IMR-90 (cell line): ENCODE measurements at regions not wholly inside any gene's neighbourhood (a gene's known extent, or its start where the extent isn't known, plus 50 kb on each side); places are given as distances from the start of the nearest gene placed in this dataset.

Experiments used
- ATAC-seq: fragments of 200-7000 bp; cut with Tn5 transposase; 2 replicates; pipeline ENCODE4 v1.9.1; 2020; ENCODE audit warnings: low read depth, mild to moderate bottlenecking, moderate library complexity
- BruUV-seq: library from RNA; stranded (reverse); fragments of 400-500 nt; replicated peaks from 2 replicates; lab custom pipeline; 2021; lab: Mats Ljungman, UMichigan
- CTCF ChIA-PET: fragments of 300-600 bp; formaldehyde crosslinking; extraction: SDS; loops from one replicate; lab custom pipeline; 2021; ENCODE audit warnings: antibody characterized with exemption; lab: Yijun Ruan, JAX
- POLR2A ChIA-PET: fragments of 300-600 bp; sonication (Branson Sonifier 250); formaldehyde crosslinking; loops from one replicate; lab custom pipeline; 2022; ENCODE audit warnings: antibody characterized with exemption; ENCODE audit not compliant: unreplicated experiment; lab: Charles Lee
- DNase-seq: peaks from one replicate; pipeline ENCODE4 v3.0.0; 2013
- H2AFZ ChIP-seq: replicated peaks from 2 replicates; pipeline ENCODE3; 2013; ENCODE audit warnings: low read length, mild to moderate bottlenecking; ENCODE audit not compliant: poor library complexity
- H2AK5ac ChIP-seq: 2 replicates; pipeline ENCODE4 v1.6.1; 2013; ENCODE audit warnings: low read depth, low read length, inconsistent platforms
- H2AK9ac ChIP-seq: replicated peaks from 2 replicates; pipeline ENCODE3; 2013; ENCODE audit warnings: mild to moderate bottlenecking, low read depth, low read length, moderate library complexity; ENCODE audit not compliant: poor library complexity
- H2BK120ac ChIP-seq: 2 replicates; pipeline ENCODE4 v1.6.1; 2013; ENCODE audit warnings: low read depth, low read length, inconsistent platforms
- H2BK15ac ChIP-seq: 3 replicates; pipeline ENCODE4 v1.6.1; 2013; ENCODE audit warnings: low read depth, low read length, inconsistent platforms
- H2BK20ac ChIP-seq: 2 replicates; pipeline ENCODE4 v1.6.1; 2013; ENCODE audit warnings: low read depth, mild to moderate bottlenecking, inconsistent platforms, low read length, moderate library complexity
- H2BK5ac ChIP-seq: 2 replicates; pipeline ENCODE4 v1.6.1; 2013; ENCODE audit warnings: mild to moderate bottlenecking, low read depth, low read length, inconsistent platforms; ENCODE audit not compliant: poor library complexity, severe bottlenecking
- H3K14ac ChIP-seq: replicated peaks from 2 replicates; pipeline ENCODE4 v1.6.1; 2013; ENCODE audit warnings: low read depth, low read length, inconsistent platforms
- H3K18ac ChIP-seq: 2 replicates; pipeline ENCODE4 v1.6.1; 2013; ENCODE audit warnings: low read depth, low read length, control low read depth
- H3K23ac ChIP-seq: 2 replicates; pipeline ENCODE4 v1.6.1; 2013; ENCODE audit warnings: low read depth, low read length, inconsistent platforms
- H3K27ac ChIP-seq: 2 replicates; pipeline ENCODE4 v1.5.1; 2013; ENCODE audit warnings: mild to moderate bottlenecking, control low read depth, low read length; ENCODE audit not compliant: insufficient read depth
- H3K27me3 ChIP-seq: 2 replicates; pipeline ENCODE4 v1.6.1; 2013; ENCODE audit warnings: low read length; ENCODE audit not compliant: control insufficient read depth, insufficient read depth
- H3K36me3 ChIP-seq: 2 replicates; pipeline ENCODE4 v1.6.1; 2013; ENCODE audit warnings: low read length, mixed read lengths; ENCODE audit not compliant: control insufficient read depth, insufficient read depth
- H3K4ac ChIP-seq: 2 replicates; pipeline ENCODE4 v1.6.1; 2013; ENCODE audit warnings: low read depth, low read length, inconsistent platforms
- H3K4me1 ChIP-seq: 2 replicates; pipeline ENCODE4 v1.6.1; 2013; ENCODE audit warnings: low read length, mixed read lengths; ENCODE audit not compliant: control insufficient read depth, insufficient read depth
- H3K4me2 ChIP-seq: 2 replicates; pipeline ENCODE4 v1.6.1; 2013; ENCODE audit warnings: low read depth, mild to moderate bottlenecking, control low read depth, low read length, moderate library complexity
- H3K4me3 ChIP-seq: 2 replicates; pipeline ENCODE4 v1.5.1; 2013; ENCODE audit warnings: low read depth, mild to moderate bottlenecking, control low read depth, low read length, moderate library complexity; ENCODE audit not compliant: insufficient read depth
- H3K56ac ChIP-seq: 2 replicates; pipeline ENCODE4 v1.6.1; 2013; ENCODE audit warnings: low read length, inconsistent platforms; ENCODE audit not compliant: insufficient read depth; ENCODE audit errors: extremely low read depth
- H3K79me1 ChIP-seq, 2 experiments: 2 replicates each; pipeline ENCODE4 v1.6.1; 2013; ENCODE audit warnings: low read length in 2 of 2, inconsistent platforms in 1 of 2, low read depth in 1 of 2
- H3K9ac ChIP-seq: 2 replicates; pipeline ENCODE4 v1.6.1; 2013; ENCODE audit warnings: low read depth, low read length, control low read depth
- H3K9me1 ChIP-seq: 2 replicates; pipeline ENCODE4 v1.6.1; 2013; ENCODE audit warnings: low read length, inconsistent platforms; ENCODE audit not compliant: insufficient read depth
- H3K9me3 ChIP-seq: 2 replicates; pipeline ENCODE4 v1.6.1; 2013; ENCODE audit warnings: low read length; ENCODE audit not compliant: control insufficient read depth, insufficient read depth
- H4K20me1 ChIP-seq: 2 replicates; pipeline ENCODE4 v1.6.1; 2013; ENCODE audit warnings: low read length, inconsistent platforms; ENCODE audit not compliant: insufficient read depth
- H4K5ac ChIP-seq: 2 replicates; pipeline ENCODE4 v1.6.1; 2013; ENCODE audit warnings: mild to moderate bottlenecking, low read depth, low read length, control low read depth
- H4K8ac ChIP-seq, 2 experiments: 2 replicates each; pipeline ENCODE4 v1.6.1; 2013; ENCODE audit warnings: low read depth in 2 of 2, low read length in 2 of 2, control low read depth in 1 of 2, inconsistent platforms in 1 of 2
- H4K91ac ChIP-seq: 2 replicates; pipeline ENCODE4 v1.6.1; 2013; ENCODE audit warnings: low read depth, low read length, inconsistent platforms; ENCODE audit not compliant: insufficient read depth
- MXI1 ChIP-seq: IDR thresholded peaks from 2 replicates; pipeline ENCODE4 v1.6.1; 2012; ENCODE audit warnings: low read depth, mild to moderate bottlenecking, low read length, moderate library complexity, borderline replicate concordance
- WGBS, 2 experiments: methylation state at CpG; one replicate each; pipeline versions ENCODE4 v1.1.5 to v1.1.7; 2013; ENCODE audit warnings: missing lambda C conversion rate in 2 of 2; ENCODE audit not compliant: insufficient read length in 1 of 2; ENCODE audit errors: extremely low coverage in 2 of 2; 5-methylcytosine and 5-hydroxymethylcytosine counted together
- dilution Hi-C: fragments of 300-500 bp; cut with HindIII; formaldehyde crosslinking; loops from one replicate; pipeline ENCODE4 v1.14.3; 2018; ENCODE audit warnings: low sequenced_read_pairs; ENCODE audit not compliant: unreplicated experiment
- in situ Hi-C: fragments of 300-500 bp; cut with MboI; formaldehyde crosslinking; loops from 3 replicates; pipeline ENCODE4 v1.14.3; 2019; ENCODE audit warnings: low sequenced_read_pairs, inconsistent platforms, mixed read lengths
- intact Hi-C: fragments of 100-400 bp; cut with micrococcal nuclease; formaldehyde crosslinking; loops from 2 replicates; pipeline ENCODE4 v1.10.0; 2022

GRCh38 chr2:82803307-82803706 is 1655.8 kb downstream of the SUCLG1 start:
- Histone ChIP-seq H3K4ac (no peak overlapping the region), H4K8ac (no peak overlapping the region), H3K36me3 (no peaks in the 10 kb centered on the region), H2BK120ac (no peak overlapping the region), H2AK5ac (no peak overlapping the region), H3K14ac (no peak overlapping the region), H3K27me3 (no peaks in the 10 kb centered on the region), H3K18ac (no peak overlapping the region), H3K27ac (no peak overlapping the region), H3K56ac (no peak overlapping the region), H3K9me1 (no peaks in the 10 kb centered on the region), H2BK5ac (no peak overlapping the region), H3K9me3 (peaks cover 2% of the 10 kb centered on the region), H3K79me1 (no peaks in the 10 kb centered on the region), H4K20me1 (no peaks in the 10 kb centered on the region), H3K9ac (no peak overlapping the region), H3K23ac (no peak overlapping the region), H3K4me2 (no peak overlapping the region), H2AFZ (no peak overlapping the region), H2AK9ac (no peak overlapping the region), H3K4me1 (no peaks in the 10 kb centered on the region), H2BK20ac (no peak overlapping the region), H4K91ac (no peak overlapping the region), H3K4me3 (no peak overlapping the region), H2BK15ac (no peak overlapping the region), H4K5ac (no peak overlapping the region)
- DNase-seq (no peak), ATAC-seq (no peak)
- intact Hi-C loops = no loop called here
- TF ChIP-seq MXI1 = no peak
- BruUV-seq = no TSS peak
- dilution Hi-C loops = no loop called here
- POLR2A ChIA-PET = no interaction called here
- in situ Hi-C loops = no loop called here
- CTCF ChIA-PET = no interaction called here
- WGBS, 2 experiments = 60% methylated on average over 1 of the region's 2 CpGs; no CpG with 5 or more reads in 1 of the 2 experiments
